NOMO-1 treated with DMSO at 0.1 percent for 48 hours (cell line): ENCODE measurements at regions not wholly inside any gene's neighbourhood (a gene's known extent, or its start where the extent isn't known, plus 50 kb on each side); places are given as distances from the start of the nearest gene placed in this dataset.
"Not testable (repeated sequence)": the region's sequence is repeated elsewhere in the genome, so short reads cannot be mapped to it uniquely, and the experiment has no call there.

Experiments used
- DNase-seq: peaks from one replicate; lab custom pipeline; 2025; ENCODE audit not compliant: unreplicated experiment; lab: John Stamatoyannopoulos, UW

- DNase-seq = not testable (repeated sequence)
These were observed 167.6 kb downstream of the VEGFC start for GRCh38 chr4:176624983-176625610.

- no peak for DNase-seq
These were observed 164.8 kb downstream of the VEGFC start for GRCh38 chr4:176627916-176628315.

DNA sequence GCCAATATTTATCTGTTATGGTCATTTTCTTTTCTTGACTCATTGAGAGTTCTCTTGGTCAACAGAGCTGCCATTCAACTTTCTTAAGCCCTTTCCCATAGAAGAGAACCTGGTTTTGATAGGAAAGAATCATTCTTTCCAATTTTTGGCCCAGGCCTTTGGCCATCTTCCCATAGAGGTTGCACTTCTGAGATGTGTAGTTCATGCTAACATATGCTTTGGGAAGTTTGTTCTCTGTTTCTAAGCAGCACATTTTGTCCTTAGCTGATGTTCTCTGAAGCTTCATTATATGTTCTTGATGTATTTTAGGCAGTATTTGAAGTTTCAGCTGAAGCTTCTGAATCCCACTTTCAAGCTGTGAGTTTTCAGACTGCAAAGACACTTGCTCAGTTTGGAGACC lies 161.1 kb downstream of the VEGFC start:
- DNase-seq = no peak
